HG03354 (cell line): ENCODE measurements at regions not wholly inside any gene's neighbourhood (a gene's known extent, or its start where the extent isn't known, plus 50 kb on each side); places are given as distances from the start of the nearest gene placed in this dataset.
"Not testable (repeated sequence)": the region's sequence is repeated elsewhere in the genome, so short reads cannot be mapped to it uniquely, and the experiment has no call there.

Experiments
- ATAC-seq: cut with Tn5 transposase; IDR thresholded peaks from one replicate; pipeline ENCODE4 v1.9.1; 2021; ENCODE audit warnings: mild to moderate bottlenecking; ENCODE audit not compliant: unreplicated experiment, poor library complexity, severe bottlenecking

DNA sequence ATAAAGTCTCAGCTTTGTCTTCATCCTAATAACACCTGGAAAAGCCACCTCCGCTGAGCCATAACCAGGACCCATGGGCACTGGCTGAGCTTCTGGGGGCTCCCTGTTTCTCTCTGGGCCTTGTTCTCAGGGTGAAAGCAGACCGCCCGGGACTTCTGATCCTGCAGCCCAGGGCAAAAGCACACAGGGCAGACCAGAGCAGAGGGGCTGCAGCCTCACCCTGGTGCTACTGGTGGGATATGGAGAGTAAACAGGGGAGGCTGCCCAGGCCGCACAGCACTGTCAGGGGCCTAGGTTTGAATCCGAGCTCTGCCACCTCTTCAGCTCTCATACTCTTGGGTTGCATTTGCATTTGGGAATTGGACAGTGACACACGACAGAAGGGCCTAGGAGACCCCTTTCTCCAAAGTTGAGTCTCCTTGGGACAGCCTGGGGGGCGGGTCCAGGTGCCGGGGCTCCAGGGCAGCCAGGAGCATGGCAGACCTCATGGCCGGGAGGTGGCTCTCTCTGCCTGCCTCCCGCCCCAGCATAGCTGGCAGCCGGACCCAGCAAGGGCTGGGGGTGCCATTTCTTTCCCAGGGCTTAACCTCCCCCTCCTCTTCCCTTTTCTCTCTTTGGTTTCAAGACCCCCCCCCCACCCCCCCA is 164.9 kb downstream of the INHBB start:
- ATAC-seq = no peak

GRCh38 chr2:120511536-120511935 is 165.6 kb downstream of the INHBB start:
- no peak for ATAC-seq

DNA sequence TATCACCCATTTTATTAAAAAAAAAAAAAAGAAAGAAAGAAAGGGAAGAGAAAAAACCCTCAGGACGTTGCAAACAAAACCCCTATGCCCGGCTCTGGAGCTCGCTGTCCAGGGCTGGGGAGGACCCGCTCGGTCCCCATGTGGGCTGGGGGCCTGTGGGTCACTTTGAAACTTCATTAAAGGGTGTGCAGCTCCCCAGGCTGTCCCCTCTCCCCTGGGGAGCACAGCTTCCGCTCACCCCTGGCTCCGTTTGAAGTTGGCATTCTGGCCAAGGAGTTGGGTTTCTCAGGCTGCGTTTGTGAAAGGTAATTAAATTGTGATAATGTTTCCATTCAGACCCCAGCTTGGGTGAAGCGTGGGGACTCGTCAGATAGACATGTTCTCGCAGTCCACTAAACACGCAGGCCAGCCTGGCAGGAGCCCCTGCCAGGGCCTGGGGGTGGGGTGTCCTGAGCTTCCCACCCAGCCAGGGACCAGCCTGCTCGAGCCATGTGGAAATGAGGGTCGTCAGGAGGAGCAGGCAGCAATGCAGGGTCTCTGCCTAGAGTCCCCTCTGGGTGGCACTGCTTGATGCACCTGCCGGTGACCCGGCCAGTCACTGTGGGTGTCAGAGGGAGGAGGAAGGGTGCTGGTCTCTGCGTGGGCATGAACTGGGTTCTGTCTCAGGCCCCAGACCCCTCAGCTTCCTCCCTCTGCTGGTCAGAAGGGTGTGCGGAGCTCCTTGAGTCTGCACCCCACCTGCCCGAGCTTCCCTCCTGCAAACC is 166.2 kb downstream of the INHBB start:
- ATAC-seq = no peak

DNA sequence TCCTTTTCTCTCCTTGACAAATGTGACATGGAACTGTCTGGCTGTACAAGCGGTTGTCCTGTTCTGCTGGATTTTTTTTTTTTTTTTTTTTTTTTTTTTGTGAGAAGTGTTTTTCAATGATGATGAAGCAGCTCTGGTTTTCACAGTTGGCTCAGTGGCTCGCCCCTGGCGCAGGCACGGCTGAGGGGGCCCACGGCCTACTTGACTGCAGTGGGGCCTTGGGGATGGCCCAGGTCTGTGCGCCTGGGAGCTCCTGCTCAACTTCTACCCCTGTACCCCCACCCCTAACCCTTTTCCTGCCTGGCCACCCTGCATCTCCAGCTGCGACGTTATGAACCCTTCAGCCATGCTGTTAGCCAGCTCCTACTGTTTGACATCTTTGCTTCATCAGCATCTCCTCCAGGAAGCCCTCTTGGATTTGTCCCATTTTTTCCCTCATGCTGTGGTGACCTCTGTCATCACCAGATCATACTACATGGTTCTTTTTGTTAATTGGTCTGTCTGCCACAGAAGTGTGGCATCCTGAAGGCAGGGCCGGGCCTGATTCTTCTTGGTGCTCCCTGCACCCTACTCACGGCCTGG is 167.9 kb downstream of the INHBB start:
- no peak for ATAC-seq

DNA sequence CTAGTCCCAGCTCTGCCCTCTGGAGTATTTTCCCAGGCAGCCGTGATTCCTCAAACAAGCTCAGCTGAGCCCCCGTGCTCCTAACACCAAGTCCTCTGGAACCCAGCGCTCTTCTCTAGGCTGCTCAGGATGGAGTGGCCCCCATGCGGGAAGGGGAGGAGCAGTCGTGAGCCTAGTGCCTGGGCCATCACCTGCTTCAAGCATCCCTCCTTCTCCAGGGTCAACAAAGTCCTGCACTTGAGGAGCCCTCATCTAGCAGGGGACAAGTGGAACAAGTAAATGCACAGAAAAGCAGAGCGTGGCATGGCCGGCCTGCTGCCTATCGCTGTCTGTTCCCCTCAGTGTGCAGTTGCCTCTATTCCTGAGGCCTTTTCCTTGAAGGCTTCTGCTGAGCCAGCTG is 168.6 kb downstream of the INHBB start:
- no peak for ATAC-seq

GRCh38 chr2:120515066-120515758 is 169.3 kb downstream of the INHBB start:
- ATAC-seq = not testable (repeated sequence)

DNA sequence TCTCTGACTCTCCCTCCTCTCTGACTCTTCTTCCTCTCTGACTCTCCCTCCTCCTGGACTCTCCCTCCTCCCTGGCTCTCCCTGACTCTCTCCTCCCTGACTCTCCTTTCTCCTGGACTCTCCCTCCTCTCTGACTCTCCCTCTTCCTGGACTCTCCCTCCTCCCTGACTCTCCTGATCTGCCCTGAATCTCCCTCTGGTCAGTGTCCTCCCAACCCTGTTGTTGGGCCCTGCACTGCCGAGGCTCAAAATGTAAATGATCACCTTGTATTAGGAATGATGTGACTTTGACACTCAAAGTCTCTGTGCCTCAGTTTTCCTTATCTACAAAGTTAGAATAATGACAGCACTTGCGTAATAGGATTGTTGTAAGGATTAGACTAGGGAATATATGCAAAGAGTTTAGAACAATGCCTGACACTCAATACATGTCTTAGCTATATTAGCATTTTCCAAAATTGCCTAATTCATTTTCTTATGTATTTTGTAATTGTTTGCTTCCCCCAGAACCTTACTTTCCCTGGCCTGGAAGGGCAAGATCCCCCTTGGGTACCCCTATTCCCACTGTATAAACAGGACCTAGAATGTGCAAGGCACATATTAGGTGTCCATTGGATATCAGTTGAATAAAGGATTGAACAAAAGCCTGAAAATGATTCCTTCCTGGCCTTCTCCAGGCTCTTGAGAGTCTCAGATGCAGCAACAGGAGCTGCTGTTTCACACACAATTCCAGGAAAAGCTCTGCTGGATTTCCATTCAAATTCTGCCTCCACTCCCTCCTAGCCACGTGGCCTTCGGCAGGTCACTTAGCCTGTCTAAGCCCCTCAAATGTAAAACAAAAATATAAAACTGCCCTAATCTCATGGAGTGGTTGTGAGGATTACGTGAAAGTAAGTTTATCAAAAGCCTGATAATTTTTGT is 170.1 kb downstream of the INHBB start:
- no peak for ATAC-seq

GRCh38 chr2:120516679-120517314 is 170.9 kb downstream of the INHBB start:
- ATAC-seq = no peak

- no peak for ATAC-seq
Measured at GRCh38 chr2:120517751-120518469, 172.0 kb downstream of the INHBB start.

DNA sequence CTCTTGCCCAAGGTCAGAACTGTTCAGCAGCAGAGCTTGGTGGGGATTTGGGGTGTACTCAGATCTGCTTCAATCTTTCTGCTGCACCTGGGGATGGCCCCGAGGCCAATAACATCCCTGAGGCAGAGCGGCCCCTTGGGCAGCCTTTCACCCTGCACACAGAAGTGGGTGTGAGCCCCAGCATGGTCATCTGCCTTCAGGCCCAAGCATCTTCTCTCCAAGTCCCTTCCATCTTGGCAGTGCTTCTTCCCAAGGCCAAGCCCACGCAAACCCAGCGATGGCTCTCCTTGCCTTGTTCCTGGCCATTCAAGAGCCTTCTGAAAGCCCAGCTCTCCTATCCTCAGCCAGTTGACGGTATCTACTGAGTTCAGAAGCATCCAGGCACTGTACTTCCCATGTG is 172.9 kb downstream of the INHBB start:
- no peak for ATAC-seq

- ATAC-seq = no peak
Measured at GRCh38 chr2:120519469-120519868, 173.5 kb downstream of the INHBB start.

- ATAC-seq = no peak
Measured at GRCh38 chr2:120520454-120520853, 174.5 kb downstream of the INHBB start.

DNA sequence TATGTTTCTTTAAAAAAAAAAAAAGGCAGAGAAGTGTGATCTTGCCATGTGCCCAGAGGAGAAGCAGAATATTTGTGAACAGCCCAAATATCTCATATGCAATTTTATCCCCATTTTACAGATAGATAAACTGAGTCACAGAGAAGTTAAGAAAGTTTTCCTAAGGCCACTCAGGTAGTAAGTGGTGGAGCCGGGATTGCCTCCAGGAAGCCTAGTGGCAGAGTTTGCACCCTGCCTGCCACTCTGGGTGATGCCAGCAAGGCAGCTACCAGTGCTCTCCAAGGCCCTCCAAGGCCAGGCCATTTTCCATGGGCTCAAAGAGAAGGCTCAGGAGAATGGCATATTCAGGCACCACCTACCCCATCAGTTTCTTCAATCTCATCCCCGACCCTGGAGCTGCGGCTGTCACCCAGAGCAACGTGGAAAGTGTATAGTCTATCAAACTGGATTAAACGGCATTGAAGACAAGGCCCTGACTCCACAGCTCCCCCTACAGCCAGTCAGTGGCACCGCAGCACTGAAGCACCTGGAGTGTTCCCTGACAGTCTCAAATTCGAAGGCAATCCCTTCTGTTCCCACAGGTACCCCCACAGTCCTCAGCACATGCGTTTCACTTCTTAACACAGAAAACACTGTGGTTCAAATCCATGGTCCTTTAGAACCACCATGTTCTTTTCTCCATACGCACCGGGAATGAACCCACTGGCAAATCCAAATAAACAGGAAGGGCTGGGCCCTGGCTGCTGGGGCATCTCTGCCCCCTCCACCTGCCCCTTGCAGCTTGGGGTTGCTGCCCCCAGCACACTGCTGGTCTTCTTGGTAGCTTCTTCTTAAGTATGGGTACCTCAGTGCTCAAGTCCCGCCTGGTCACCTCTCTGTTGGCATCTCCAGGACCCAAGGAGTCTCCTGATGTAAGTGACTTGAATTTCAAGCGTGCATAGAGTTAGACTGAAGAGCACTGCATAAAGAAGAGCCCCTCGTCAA is 175.3 kb downstream of the INHBB start:
- no peak for ATAC-seq

DNA sequence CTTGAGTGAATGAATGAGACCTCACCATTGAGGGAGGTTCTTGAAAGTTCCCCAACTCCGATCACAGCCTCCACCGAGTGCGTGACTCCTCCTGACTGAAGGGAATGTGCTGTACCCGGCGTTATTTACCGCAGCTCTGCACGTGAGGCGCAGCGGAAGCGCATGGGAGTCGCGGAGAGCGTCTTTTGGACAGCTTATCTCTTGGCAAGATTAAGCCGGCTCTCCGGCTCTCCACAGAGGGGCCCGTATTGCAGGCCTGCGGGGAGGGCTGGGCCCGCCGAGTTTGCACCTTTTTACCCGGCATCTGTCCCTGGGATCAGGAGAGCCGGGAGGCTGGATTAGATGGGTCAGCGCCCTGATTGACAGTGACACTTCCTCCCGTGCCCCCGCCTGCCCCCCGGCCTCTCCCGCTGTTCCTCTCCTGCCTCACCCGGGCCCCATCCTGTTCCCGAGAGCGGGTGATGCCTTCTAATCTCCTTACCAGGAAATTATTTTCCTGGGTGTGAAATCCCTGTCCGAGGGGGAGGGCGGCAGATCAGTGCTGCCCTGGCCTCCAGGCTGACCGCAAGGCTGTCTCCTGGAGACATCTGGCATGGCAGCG is 176.3 kb downstream of the INHBB start:
- ATAC-seq = no peak

GRCh38 chr2:120523766-120524165 is 177.8 kb downstream of the INHBB start:
- ATAC-seq = no peak

GRCh38 chr2:120524174-120524573 is 178.2 kb downstream of the INHBB start:
- ATAC-seq = no peak
